Activated CD8-positive, alpha-beta memory T cell treated with anti-CD3 and anti-CD28 coated beads for 24 hours (primary cell): ENCODE measurements at regions not wholly inside any gene's neighbourhood (a gene's known extent, or its start where the extent isn't known, plus 50 kb on each side); places are given as distances from the start of the nearest gene placed in this dataset.

Experiments used
- DNase-seq: peaks from one replicate; pipeline ENCODE4 v3.0.0-alpha.2; 2020

GRCh38 chr2:234438305-234438977 lies 58.4 kb downstream of the ARL4C start:
- DNase-seq, result no peak

- no peak for DNase-seq
These were observed 59.1 kb downstream of the ARL4C start for GRCh38 chr2:234437642-234438304.

- no peak for DNase-seq
These were observed 60.4 kb downstream of the ARL4C start for GRCh38 chr2:234436482-234436837.

- DNase-seq, result no peak
These were observed 60.9 kb downstream of the ARL4C start for GRCh38 chr2:234435836-234436481.

GRCh38 chr2:234433201-234433600 lies 63.7 kb downstream of the ARL4C start:
- DNase-seq, result no peak

- no peak for DNase-seq
These were observed 66.0 kb downstream of the ARL4C start for GRCh38 chr2:234430871-234431270.

- no peak for DNase-seq
These were observed 67.6 kb downstream of the ARL4C start for GRCh38 chr2:234429265-234429664.

GRCh38 chr2:234427081-234428061 lies 69.5 kb downstream of the ARL4C start:
- no peak for DNase-seq

GRCh38 chr2:234426616-234427015 lies 70.3 kb downstream of the ARL4C start:
- DNase-seq, result no peak

- DNase-seq, result no peak
These were observed 71.0 kb downstream of the ARL4C start for GRCh38 chr2:234425639-234426603.

- no peak for DNase-seq
These were observed 73.0 kb downstream of the ARL4C start for GRCh38 chr2:234423884-234424283.

- no peak for DNase-seq
These were observed 73.9 kb downstream of the ARL4C start for GRCh38 chr2:234422981-234423431.

GRCh38 chr2:234422273-234422732 lies 74.6 kb downstream of the ARL4C start:
- no peak for DNase-seq

GRCh38 chr2:234420408-234420807 lies 76.5 kb downstream of the ARL4C start:
- no peak for DNase-seq

GRCh38 chr2:234419726-234420125 lies 77.2 kb downstream of the ARL4C start:
- no peak for DNase-seq

GRCh38 chr2:234415706-234416105 lies 81.2 kb downstream of the ARL4C start:
- no peak for DNase-seq

- no peak for DNase-seq
These were observed 82.3 kb downstream of the ARL4C start for GRCh38 chr2:234414596-234414995.

GRCh38 chr2:234412726-234413125 lies 84.2 kb downstream of the ARL4C start:
- DNase-seq, result no peak

GRCh38 chr2:234411793-234412192 lies 85.1 kb downstream of the ARL4C start:
- no peak for DNase-seq

- no peak for DNase-seq
These were observed 86.4 kb downstream of the ARL4C start for GRCh38 chr2:234410526-234410925.

GRCh38 chr2:234409590-234409989 lies 87.3 kb downstream of the ARL4C start:
- no peak for DNase-seq

GRCh38 chr2:234406085-234406484 lies 90.8 kb downstream of the ARL4C start:
- DNase-seq, result no peak
